PC-3 (cell line): ENCODE measurements at regions not wholly inside any gene's neighbourhood (a gene's known extent, or its start where the extent isn't known, plus 50 kb on each side); places are given as distances from the start of the nearest gene placed in this dataset.

ENCODE experiments used
- ATAC-seq: fragments of 200-7000 bp; cut with Tn5 transposase; 2 replicates; pipeline ENCODE4 v1.9.1; 2020; ENCODE audit warnings: mild to moderate bottlenecking, moderate library complexity
- BruUV-seq: library from RNA; stranded (reverse); fragments of 400-500 nt; replicated peaks from 2 replicates; lab custom pipeline; 2021; lab: Mats Ljungman, UMichigan
- CTCF ChIA-PET: fragments of 300-600 bp; sonication (Branson Sonifier 250); formaldehyde crosslinking; loops from one replicate; lab custom pipeline; 2022; ENCODE audit warnings: antibody characterized with exemption; lab: Charles Lee
- POLR2A ChIA-PET: fragments of 300-600 bp; sonication (Branson Sonifier 250); formaldehyde crosslinking; loops from one replicate; lab custom pipeline; 2022; ENCODE audit warnings: antibody characterized with exemption; ENCODE audit not compliant: unreplicated experiment; lab: Charles Lee
- DNase-seq: peaks from one replicate; pipeline ENCODE4 v3.0.0-alpha.2; 2015
- H2AFZ ChIP-seq: fragments of 300-600 bp; sonication (generic); 2 replicates; pipeline ENCODE4 v1.6.0; 2016; ENCODE audit warnings: antibody characterized with exemption, low read length
- H3F3A ChIP-seq: fragments of 300-600 bp; sonication (generic); one replicate; pipeline ENCODE4 v1.6.0; 2017; ENCODE audit warnings: antibody characterized with exemption, low read length, control low read depth, mild to moderate bottlenecking; ENCODE audit not compliant: unreplicated experiment
- H3K27ac ChIP-seq: fragments of 300-600 bp; sonication (generic); 2 replicates; pipeline ENCODE4 v1.5.1; 2016; ENCODE audit warnings: mild to moderate bottlenecking, low read length
- H3K27me3 ChIP-seq: fragments of 300-600 bp; sonication (generic); 2 replicates; pipeline ENCODE4 v1.6.1; 2016; ENCODE audit warnings: low read length, mixed read lengths
- H3K36me3 ChIP-seq: fragments of 300-600 bp; sonication (generic); 2 replicates; pipeline ENCODE4 v1.6.1; 2016; ENCODE audit warnings: low read depth, mixed run types, low read length, mixed read lengths
- H3K4me1 ChIP-seq: fragments of 300-600 bp; sonication (generic); 2 replicates; pipeline ENCODE4 v1.5.1; 2016; ENCODE audit warnings: low read length; ENCODE audit not compliant: insufficient read depth
- H3K4me2 ChIP-seq: fragments of 300-600 bp; sonication (generic); 2 replicates; pipeline ENCODE4 v1.6.0; 2016; ENCODE audit warnings: low read length
- H3K4me3 ChIP-seq: fragments of 300-600 bp; sonication (generic); 2 replicates; pipeline ENCODE4 v1.5.1; 2016; ENCODE audit warnings: mild to moderate bottlenecking, low read length, mixed read lengths
- H3K79me2 ChIP-seq: fragments of 300-600 bp; sonication (generic); 2 replicates; pipeline ENCODE4 v1.6.1; 2017; ENCODE audit warnings: low read length, mixed read lengths
- H3K9ac ChIP-seq: fragments of 300-600 bp; sonication (generic); 2 replicates; pipeline ENCODE4 v1.6.0; 2016; ENCODE audit warnings: mild to moderate bottlenecking, low read length
- H3K9me2 ChIP-seq: fragments of 300-600 bp; sonication (generic); replicated peaks from 2 replicates; pipeline ENCODE4 v1.6.1; 2016; ENCODE audit warnings: mixed run types, low read length, mixed read lengths
- H3K9me3 ChIP-seq: fragments of 300-600 bp; sonication (generic); 2 replicates; pipeline ENCODE4 v1.6.1; 2016; ENCODE audit warnings: low read length, mixed read lengths
- H4K20me1 ChIP-seq: fragments of 300-600 bp; sonication (generic); 2 replicates; pipeline ENCODE4 v1.6.1; 2016; ENCODE audit warnings: low read length, mixed read lengths
- EZH2 ChIP-seq: fragments of 300-600 bp; sonication (generic); IDR thresholded peaks from one replicate; pipeline ENCODE4 v1.6.1; 2017; ENCODE audit warnings: antibody characterized with exemption, mild to moderate bottlenecking, low read length; ENCODE audit not compliant: unreplicated experiment
- EZH2phosphoT487 ChIP-seq: fragments of 300-600 bp; sonication (generic); IDR thresholded peaks from 2 replicates; pipeline ENCODE4 v1.6.1; 2018; ENCODE audit warnings: mild to moderate bottlenecking, antibody characterized with exemption, low read length, borderline replicate concordance
- intact Hi-C: fragments of 100-400 bp; cut with micrococcal nuclease; formaldehyde crosslinking; loops from 2 replicates; pipeline ENCODE4 v1.9.0; 2023
- TF ChIP-seq, protein P1 (sequence below): fragments of 300-600 bp; sonication (generic); conservative IDR thresholded peaks from 2 replicates; pipeline ENCODE4 v1.5.1; 2017; ENCODE audit warnings: antibody characterized with exemption, low read depth, mild to moderate bottlenecking, low read length

DNA sequence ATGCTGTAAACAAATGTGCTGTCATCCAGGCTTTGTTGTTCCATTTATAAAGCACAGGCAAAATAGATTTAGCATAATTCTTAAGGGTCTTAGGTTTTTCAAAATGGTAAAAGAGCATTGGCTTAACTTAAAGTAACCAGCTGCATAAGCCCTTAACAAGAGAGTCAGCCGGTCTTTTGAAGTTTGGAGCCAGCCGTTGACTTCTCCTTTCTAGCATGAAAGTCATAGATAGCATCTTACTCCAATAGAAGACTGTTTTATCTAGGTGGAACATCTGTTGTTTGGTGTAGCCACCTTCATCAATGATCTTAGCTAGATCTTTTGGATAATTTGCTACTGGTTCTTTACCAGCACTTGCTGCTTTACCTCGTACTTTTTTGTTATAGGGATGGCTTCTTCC lies 297.5 kb upstream of the DCBLD2 start:
- CTCF ChIA-PET: no interaction called here
- no TSS peak for BruUV-seq
- TF ChIP-seq, protein P1, sequence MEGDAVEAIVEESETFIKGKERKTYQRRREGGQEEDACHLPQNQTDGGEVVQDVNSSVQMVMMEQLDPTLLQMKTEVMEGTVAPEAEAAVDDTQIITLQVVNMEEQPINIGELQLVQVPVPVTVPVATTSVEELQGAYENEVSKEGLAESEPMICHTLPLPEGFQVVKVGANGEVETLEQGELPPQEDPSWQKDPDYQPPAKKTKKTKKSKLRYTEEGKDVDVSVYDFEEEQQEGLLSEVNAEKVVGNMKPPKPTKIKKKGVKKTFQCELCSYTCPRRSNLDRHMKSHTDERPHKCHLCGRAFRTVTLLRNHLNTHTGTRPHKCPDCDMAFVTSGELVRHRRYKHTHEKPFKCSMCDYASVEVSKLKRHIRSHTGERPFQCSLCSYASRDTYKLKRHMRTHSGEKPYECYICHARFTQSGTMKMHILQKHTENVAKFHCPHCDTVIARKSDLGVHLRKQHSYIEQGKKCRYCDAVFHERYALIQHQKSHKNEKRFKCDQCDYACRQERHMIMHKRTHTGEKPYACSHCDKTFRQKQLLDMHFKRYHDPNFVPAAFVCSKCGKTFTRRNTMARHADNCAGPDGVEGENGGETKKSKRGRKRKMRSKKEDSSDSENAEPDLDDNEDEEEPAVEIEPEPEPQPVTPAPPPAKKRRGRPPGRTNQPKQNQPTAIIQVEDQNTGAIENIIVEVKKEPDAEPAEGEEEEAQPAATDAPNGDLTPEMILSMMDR: no peak
- TF ChIP-seq EZH2 (no peak), EZH2phosphoT487 (no peak)

DNA sequence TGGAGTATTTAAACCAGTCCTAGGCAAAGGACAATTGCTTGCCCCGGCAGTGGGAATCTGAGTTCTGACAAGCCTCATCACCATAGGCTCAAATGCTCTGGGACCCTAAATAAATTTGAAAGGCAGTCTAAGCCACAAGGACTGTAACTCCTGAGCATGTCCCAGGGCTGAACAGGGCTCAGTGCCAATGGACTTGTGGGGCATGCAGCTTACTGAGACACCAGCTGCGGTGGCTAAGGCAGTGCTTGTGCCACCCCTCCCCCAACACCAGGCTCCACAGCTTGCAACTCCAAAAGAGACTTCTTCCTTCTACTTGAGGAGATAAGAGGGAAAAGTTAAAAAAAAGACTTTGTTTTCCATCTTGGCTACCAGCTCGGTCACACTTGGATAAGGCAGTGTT lies 289.7 kb upstream of the DCBLD2 start:
- ChIA-PET CTCF (no interaction called here), POLR2A (no interaction called here)
- Histone ChIP-seq H3K27me3 (no peaks in the 10 kb centered on the region), H3K9me3 (no peaks in the 10 kb centered on the region), H2AFZ (no peak overlapping the region), H3K4me3 (no peak overlapping the region), H3K9me2 (no peaks in the 10 kb centered on the region), H4K20me1 (no peaks in the 10 kb centered on the region), H3K36me3 (no peaks in the 10 kb centered on the region), H3K79me2 (no peaks in the 10 kb centered on the region), H3F3A (no peaks in the 10 kb centered on the region), H3K9ac (no peak overlapping the region), H3K27ac (no peak overlapping the region), H3K4me1 (no peaks in the 10 kb centered on the region), H3K4me2 (no peak overlapping the region)
- no peak for DNase-seq
- ATAC-seq: no peak
- intact Hi-C loops: no loop called here
- no TSS peak for BruUV-seq
- TF ChIP-seq, protein P1: no peak
- no peak for TF ChIP-seq EZH2phosphoT487
- TF ChIP-seq EZH2: no peak

More for the DNA sequence above, 297.5 kb upstream of the DCBLD2 start:
- POLR2A ChIA-PET: no interaction called here
- Histone ChIP-seq H3K79me2 (no peaks in the 10 kb centered on the region), H2AFZ (no peak overlapping the region), H3K4me1 (no peaks in the 10 kb centered on the region), H3K36me3 (no peaks in the 10 kb centered on the region), H3K9ac (no peak overlapping the region), H3K9me2 (no peaks in the 10 kb centered on the region), H4K20me1 (no peaks in the 10 kb centered on the region), H3K27ac (no peak overlapping the region), H3K9me3 (no peaks in the 10 kb centered on the region), H3F3A (no peaks in the 10 kb centered on the region), H3K27me3 (no peaks in the 10 kb centered on the region), H3K4me3 (no peak overlapping the region), H3K4me2 (no peak overlapping the region)
- DNase-seq (no peak), ATAC-seq (no peak)
- intact Hi-C loops: no loop called here

DNA sequence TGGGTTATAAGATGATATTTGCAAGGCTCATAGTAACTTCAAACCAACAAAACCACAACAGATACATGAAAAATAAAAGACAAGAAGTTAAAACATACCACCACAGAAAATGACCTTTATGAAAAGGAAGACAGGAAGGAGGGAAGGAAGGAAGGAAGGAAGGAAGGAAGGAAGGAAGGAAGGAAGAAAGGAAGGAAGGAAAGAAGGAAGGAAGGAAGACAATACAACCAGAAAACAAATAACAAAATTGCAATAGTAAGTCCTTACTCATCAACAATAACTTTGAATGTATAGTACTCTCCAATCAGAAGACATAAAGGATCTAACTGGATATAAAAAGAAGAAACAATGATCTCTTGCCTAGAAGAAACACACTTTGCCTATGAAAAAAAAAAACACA lies 287.4 kb upstream of the DCBLD2 start:
- DNase-seq (no peak), ATAC-seq (no peak)
- Histone ChIP-seq H3K9me3 (no peaks in the 10 kb centered on the region), H2AFZ (no peak overlapping the region), H3K36me3 (no peaks in the 10 kb centered on the region), H4K20me1 (no peaks in the 10 kb centered on the region), H3K27me3 (no peaks in the 10 kb centered on the region), H3K27ac (no peak overlapping the region), H3K4me2 (no peak overlapping the region), H3K79me2 (no peaks in the 10 kb centered on the region), H3K4me1 (no peaks in the 10 kb centered on the region), H3F3A (no peaks in the 10 kb centered on the region), H3K4me3 (no peak overlapping the region), H3K9ac (no peak overlapping the region), H3K9me2 (no peaks in the 10 kb centered on the region)
- TF ChIP-seq, protein P1: no peak
- no peak for TF ChIP-seq EZH2
- no peak for TF ChIP-seq EZH2phosphoT487
- ChIA-PET CTCF (no interaction called here), POLR2A (no interaction called here)
- BruUV-seq: no TSS peak
- intact Hi-C loops: no loop called here
